ENCODE measurements at regions not wholly inside any gene's neighbourhood (a gene's known extent, or its start where the extent isn't known, plus 50 kb on each side); places are given as distances from the start of the nearest gene placed in this dataset.

DNA sequence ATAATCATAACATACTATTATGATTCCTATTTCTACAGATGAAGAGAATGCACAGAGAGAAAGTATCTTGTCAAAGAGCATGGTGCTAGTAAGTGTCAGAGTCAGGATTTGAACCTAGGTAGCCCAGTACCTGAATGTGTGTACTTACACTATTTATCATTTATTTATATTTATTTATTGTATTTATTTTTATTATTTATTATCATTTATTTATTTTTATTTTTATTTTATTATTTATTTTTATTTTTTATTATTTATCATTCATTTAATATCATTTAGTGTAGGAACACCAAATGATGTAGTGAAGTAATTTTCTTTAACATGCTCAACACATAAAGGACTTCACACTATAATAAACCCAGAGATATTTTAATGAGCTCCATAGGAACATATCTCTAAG lies 209.4 kb upstream of the ZFP42 start:
- TF ChIP-seq, protein P1, sequence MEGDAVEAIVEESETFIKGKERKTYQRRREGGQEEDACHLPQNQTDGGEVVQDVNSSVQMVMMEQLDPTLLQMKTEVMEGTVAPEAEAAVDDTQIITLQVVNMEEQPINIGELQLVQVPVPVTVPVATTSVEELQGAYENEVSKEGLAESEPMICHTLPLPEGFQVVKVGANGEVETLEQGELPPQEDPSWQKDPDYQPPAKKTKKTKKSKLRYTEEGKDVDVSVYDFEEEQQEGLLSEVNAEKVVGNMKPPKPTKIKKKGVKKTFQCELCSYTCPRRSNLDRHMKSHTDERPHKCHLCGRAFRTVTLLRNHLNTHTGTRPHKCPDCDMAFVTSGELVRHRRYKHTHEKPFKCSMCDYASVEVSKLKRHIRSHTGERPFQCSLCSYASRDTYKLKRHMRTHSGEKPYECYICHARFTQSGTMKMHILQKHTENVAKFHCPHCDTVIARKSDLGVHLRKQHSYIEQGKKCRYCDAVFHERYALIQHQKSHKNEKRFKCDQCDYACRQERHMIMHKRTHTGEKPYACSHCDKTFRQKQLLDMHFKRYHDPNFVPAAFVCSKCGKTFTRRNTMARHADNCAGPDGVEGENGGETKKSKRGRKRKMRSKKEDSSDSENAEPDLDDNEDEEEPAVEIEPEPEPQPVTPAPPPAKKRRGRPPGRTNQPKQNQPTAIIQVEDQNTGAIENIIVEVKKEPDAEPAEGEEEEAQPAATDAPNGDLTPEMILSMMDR (IDR thresholded peaks at IDR 0.05), result no peak
- H3K27ac ChIP-seq (ENCODE audit: low read depth in 1 of 2, low read length in 2 of 2), result no peak overlapping the region
- H3K27me3 ChIP-seq (ENCODE audit: control insufficient read depth in 2 of 2, insufficient read depth in 2 of 2, low read length in 2 of 2), result no peaks in the 10 kb centered on the region
- H3K27me3 Mint-ChIP-seq (ENCODE audit: low read depth in 3 of 3), result no peaks in the 10 kb centered on the region
- no peaks in the 10 kb centered on the region for H3K4me1 ChIP-seq (ENCODE audit: control insufficient read depth in 1 of 2, insufficient read depth in 2 of 2, low read length in 2 of 2)
- no peaks in the 10 kb centered on the region for H3K36me3 Mint-ChIP-seq
- H3K9ac ChIP-seq (ENCODE audit: insufficient read depth, low read length, poor library complexity, severe bottlenecking), result no peak overlapping the region
- no peak overlapping the region for H2AFZ ChIP-seq (ENCODE audit: insufficient read depth, low read depth, low read length, poor library complexity, severe bottlenecking)
- no peak overlapping the region for H3K4me2 ChIP-seq (replicated peaks; ENCODE audit: extremely low read depth, low read length, poor library complexity, severe bottlenecking)
- H3K27ac Mint-ChIP-seq, result no peak overlapping the region
- intact Hi-C loops (cut with micrococcal nuclease), result no loop called here
- no peak overlapping the region for H3K4me3 Mint-ChIP-seq
- H3K9me3 Mint-ChIP-seq, result peaks cover 4 to 17% (median 9%) of the 10 kb centered on the region in 7 donors
- no peak for DNase-seq
- no peaks in the 10 kb centered on the region for H3K36me3 ChIP-seq (replicated peaks in 1 of 2; ENCODE audit: control insufficient read depth in 1 of 2, insufficient read depth in 2 of 2, low read length in 2 of 2)
- H3K9me3 ChIP-seq (replicated peaks in 1 of 2; ENCODE audit: control insufficient read depth in 1 of 2, insufficient read depth in 1 of 2, low read length in 2 of 2), result peaks cover 24 to 27% of the 10 kb centered on the region in 2 donors
- H3K4me1 Mint-ChIP-seq, result no peaks in the 10 kb centered on the region
- no peaks in the 10 kb centered on the region for H3K79me2 ChIP-seq (ENCODE audit: insufficient read depth, low read length)
- no peak overlapping the region for H3K4me3 ChIP-seq (replicated peaks in 1 of 3; ENCODE audit: low read depth in 2 of 3, low read length in 3 of 3)
- H4K20me1 ChIP-seq (ENCODE audit: insufficient read depth, low read length), result no peaks in the 10 kb centered on the region

DNA sequence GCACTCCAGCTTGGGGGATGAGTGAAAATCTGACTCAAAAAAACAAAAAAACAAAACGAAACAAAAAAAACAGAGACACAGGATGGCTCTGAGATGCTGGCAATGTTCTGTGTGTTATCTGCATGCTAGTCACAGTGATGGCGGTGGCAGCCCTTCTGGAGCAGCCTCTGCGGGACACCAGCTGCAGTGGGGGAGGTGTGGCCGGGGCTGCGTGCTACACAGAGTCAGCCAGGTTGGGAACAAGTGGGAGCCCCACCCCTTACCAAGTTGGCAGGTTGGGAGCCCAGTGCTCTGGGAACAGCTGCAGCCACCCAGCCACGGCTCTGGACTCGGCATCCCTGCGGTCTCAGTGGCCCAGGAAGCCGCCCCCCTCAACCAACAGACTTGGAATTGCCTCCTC lies 206.5 kb upstream of the ZFP42 start:
- H3K36me3 ChIP-seq (replicated peaks in 1 of 2; ENCODE audit: control insufficient read depth in 1 of 2, insufficient read depth in 2 of 2, low read length in 2 of 2), result no peaks in the 10 kb centered on the region
- no peak overlapping the region for H3K4me2 ChIP-seq (replicated peaks; ENCODE audit: extremely low read depth, low read length, poor library complexity, severe bottlenecking)
- no peak for DNase-seq
- intact Hi-C loops (cut with micrococcal nuclease), result no loop called here
- H3K27me3 ChIP-seq (ENCODE audit: control insufficient read depth in 2 of 2, insufficient read depth in 2 of 2, low read length in 2 of 2), result no peaks in the 10 kb centered on the region
- H4K20me1 ChIP-seq (ENCODE audit: insufficient read depth, low read length), result no peaks in the 10 kb centered on the region
- Mint-ChIP-seq H3K4me3 (no peak overlapping the region), H3K9me3 (peaks cover 3 to 12% (median 6%) of the 10 kb centered on the region in 7 donors), H3K4me1 (no peaks in the 10 kb centered on the region), H3K27me3 (ENCODE audit: low read depth in 3 of 3) (no peaks in the 10 kb centered on the region), H3K36me3 (no peaks in the 10 kb centered on the region), H3K27ac (no peak overlapping the region)
- H3K4me3 ChIP-seq (replicated peaks in 1 of 3; ENCODE audit: low read depth in 2 of 3, low read length in 3 of 3), result no peak overlapping the region
- H2AFZ ChIP-seq (ENCODE audit: insufficient read depth, low read depth, low read length, poor library complexity, severe bottlenecking), result no peak overlapping the region
- 87% methylated on average over 4 of the region's 9 CpGs for WGBS (ENCODE audit: insufficient coverage)
- no peaks in the 10 kb centered on the region for H3K4me1 ChIP-seq (ENCODE audit: control insufficient read depth in 1 of 2, insufficient read depth in 2 of 2, low read length in 2 of 2)
- TF ChIP-seq, protein P1 (IDR thresholded peaks at IDR 0.05), result no peak
- no peaks in the 10 kb centered on the region for H3K79me2 ChIP-seq (ENCODE audit: insufficient read depth, low read length)
- H3K9me3 ChIP-seq (replicated peaks in 1 of 2; ENCODE audit: control insufficient read depth in 1 of 2, insufficient read depth in 1 of 2, low read length in 2 of 2), result peaks cover 19 to 25% of the 10 kb centered on the region in 2 donors
- H3K27ac ChIP-seq (ENCODE audit: low read depth in 1 of 2, low read length in 2 of 2), result no peak overlapping the region
- H3K9ac ChIP-seq (ENCODE audit: insufficient read depth, low read length, poor library complexity, severe bottlenecking), result no peak overlapping the region
